ENCODE measurements at regions not wholly inside any gene's neighbourhood (a gene's known extent, or its start where the extent isn't known, plus 50 kb on each side); places are given as distances from the start of the nearest gene placed in this dataset.

DNA sequence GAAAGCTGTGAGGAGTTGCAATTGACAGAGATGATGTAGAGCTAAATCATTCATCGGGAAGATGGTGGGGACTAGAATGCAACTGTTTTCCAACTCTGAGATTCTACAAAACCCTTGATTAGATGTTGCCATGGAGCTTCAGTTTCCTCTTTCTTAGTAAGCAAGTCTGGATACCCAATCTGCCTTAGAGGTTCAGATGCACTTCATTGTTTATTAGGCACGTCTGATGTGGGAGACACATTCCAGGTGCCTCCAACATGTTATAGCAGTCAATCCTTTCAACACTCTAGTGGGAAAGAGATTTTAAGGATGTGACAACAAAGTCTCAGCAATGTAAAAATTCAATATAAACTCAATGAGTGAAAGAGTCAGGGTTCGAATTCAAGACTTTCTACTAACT, 291.3 kb upstream of the PHYHIPL start:
- TF ChIP-seq, protein P1, sequence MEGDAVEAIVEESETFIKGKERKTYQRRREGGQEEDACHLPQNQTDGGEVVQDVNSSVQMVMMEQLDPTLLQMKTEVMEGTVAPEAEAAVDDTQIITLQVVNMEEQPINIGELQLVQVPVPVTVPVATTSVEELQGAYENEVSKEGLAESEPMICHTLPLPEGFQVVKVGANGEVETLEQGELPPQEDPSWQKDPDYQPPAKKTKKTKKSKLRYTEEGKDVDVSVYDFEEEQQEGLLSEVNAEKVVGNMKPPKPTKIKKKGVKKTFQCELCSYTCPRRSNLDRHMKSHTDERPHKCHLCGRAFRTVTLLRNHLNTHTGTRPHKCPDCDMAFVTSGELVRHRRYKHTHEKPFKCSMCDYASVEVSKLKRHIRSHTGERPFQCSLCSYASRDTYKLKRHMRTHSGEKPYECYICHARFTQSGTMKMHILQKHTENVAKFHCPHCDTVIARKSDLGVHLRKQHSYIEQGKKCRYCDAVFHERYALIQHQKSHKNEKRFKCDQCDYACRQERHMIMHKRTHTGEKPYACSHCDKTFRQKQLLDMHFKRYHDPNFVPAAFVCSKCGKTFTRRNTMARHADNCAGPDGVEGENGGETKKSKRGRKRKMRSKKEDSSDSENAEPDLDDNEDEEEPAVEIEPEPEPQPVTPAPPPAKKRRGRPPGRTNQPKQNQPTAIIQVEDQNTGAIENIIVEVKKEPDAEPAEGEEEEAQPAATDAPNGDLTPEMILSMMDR (IDR thresholded peaks at IDR 0.05): no peak
- intact Hi-C loops (cut with DNase I): no loop called here
- no peak for ATAC-seq

DNA sequence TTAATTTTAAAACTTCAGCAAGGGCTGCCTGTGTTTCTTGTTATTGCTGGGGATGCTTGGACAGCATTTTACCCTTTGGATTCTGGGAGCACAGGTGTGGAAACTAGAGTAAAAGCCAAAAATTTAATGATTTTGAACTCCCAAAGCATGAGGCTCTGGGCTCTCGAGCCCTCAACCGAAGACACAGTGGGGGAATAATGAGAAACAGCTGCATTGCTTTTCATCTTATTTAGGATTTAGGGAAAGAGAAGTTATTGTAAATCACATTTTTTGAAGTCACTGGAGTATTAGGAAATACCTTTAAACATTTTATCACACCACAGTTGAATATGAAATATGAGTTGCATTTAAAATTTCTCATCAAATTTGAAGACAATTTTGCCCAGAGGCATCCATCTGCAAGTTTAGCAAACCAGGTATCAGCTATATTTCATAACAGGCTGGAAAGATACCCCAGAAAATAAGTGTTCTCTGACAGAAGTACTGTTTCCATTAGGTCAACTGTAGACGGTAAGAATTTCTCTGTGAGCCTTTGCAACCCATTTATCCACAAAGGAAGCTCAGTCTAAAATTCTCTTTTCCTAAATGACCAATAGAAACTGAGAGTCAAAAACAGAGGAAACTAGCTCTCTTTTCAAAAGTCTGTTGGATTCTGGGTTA, 290.6 kb upstream of the PHYHIPL start:
- no peak for ATAC-seq
- intact Hi-C loops (cut with DNase I): no loop called here
- TF ChIP-seq, protein P1 (IDR thresholded peaks at IDR 0.05): no peak

More for the DNA sequence above, 291.3 kb upstream of the PHYHIPL start:
- Histone ChIP-seq H3K4me1 (no peaks in the 10 kb centered on the region), H3K4me3 (no peak overlapping the region), H3K27me3 (ENCODE audit: low read depth) (no peaks in the 10 kb centered on the region), H3K27ac (no peak overlapping the region), H3K9me3 (peaks cover 5% of the 10 kb centered on the region), H3K36me3 (no peaks in the 10 kb centered on the region)
- DNase-seq: no peak

DNA sequence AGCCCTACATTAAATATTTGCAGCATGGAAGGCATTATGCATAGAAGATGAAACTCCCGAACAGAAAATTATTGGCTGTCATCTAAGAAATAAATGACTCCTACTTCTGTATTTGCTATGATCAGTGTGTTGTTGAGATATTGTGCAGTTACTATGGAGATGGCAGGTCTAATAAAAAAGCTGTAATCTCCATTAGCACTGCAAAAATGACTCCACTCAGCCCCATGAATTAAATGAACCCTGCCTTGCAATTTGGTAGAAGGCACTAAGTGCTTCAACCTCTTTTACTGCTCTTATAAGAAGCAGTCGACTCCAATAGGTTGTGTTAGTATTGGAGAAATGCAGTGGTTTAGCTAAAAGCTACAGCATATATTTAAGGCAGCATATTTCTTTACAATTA, 290.0 kb upstream of the PHYHIPL start:
- TF ChIP-seq, protein P1 (IDR thresholded peaks at IDR 0.05): no peak
- no peaks in the 10 kb centered on the region for H3K27me3 ChIP-seq (ENCODE audit: low read depth)
- no peaks in the 10 kb centered on the region for H3K36me3 ChIP-seq
- peaks cover 5% of the 10 kb centered on the region for H3K9me3 ChIP-seq
- no peak for DNase-seq
- H3K4me3 ChIP-seq: no peak overlapping the region
- H3K27ac ChIP-seq: no peak overlapping the region
- no peaks in the 10 kb centered on the region for H3K4me1 ChIP-seq
- no peak for ATAC-seq
- intact Hi-C loops (cut with DNase I): no loop called here

More for the DNA sequence above, 290.6 kb upstream of the PHYHIPL start:
- Histone ChIP-seq H3K9me3 (peaks cover 5% of the 10 kb centered on the region), H3K4me1 (no peaks in the 10 kb centered on the region), H3K36me3 (no peaks in the 10 kb centered on the region), H3K27ac (no peak overlapping the region), H3K4me3 (no peak overlapping the region), H3K27me3 (ENCODE audit: low read depth) (no peaks in the 10 kb centered on the region)
- DNase-seq: no peak

DNA sequence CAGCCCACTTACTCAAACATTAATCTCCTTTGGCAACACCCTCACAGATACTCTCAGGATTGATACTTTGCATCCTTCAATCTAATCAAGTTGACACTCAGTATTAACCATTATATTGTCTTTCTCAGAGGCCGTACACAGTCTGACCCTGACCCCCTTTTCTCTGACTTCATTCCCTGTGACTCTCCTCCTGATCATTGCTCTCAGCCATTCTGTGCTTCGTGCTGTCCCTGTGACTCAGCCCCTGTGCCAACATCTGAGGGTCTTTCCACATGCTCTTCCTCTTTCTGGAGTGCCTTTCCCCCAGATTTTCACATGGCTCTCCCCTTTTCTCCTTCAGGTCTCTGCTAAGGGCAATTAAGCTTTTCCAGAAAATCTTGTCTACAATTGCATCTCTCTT, 289.0 kb upstream of the PHYHIPL start:
- Histone ChIP-seq H3K9me3 (peaks cover 2% of the 10 kb centered on the region), H3K27me3 (ENCODE audit: low read depth) (no peaks in the 10 kb centered on the region)
- TF ChIP-seq, protein P1 (IDR thresholded peaks at IDR 0.05): no peak

DNA sequence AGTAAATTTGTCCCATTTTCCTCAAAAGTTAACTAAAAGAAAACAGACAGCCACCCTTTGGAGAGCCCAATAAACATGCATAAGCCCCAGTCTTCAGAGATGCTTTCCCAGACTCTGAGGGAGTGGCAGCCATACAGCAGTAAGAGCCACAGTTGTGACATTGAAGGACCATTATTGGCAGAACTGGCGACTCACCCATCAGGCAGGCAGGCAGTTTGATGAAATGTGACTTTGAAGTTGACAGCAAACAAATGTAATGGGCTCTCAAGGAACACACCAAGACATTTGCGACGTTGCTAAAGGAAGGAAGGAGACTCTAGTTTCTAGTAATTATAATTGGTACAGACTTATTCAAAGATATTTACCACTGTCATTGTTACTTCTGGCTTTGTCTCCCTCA, 287.5 kb upstream of the PHYHIPL start:
- Histone ChIP-seq H3K4me1 (no peaks in the 10 kb centered on the region), H3K4me3 (no peak overlapping the region), H3K9me3 (no peaks in the 10 kb centered on the region), H3K27me3 (ENCODE audit: low read depth) (no peaks in the 10 kb centered on the region), H3K36me3 (no peaks in the 10 kb centered on the region), H3K27ac (no peak overlapping the region)
- intact Hi-C loops (cut with DNase I): no loop called here
- ATAC-seq (peak; percentile 27 to 44), DNase-seq (no peak)
- TF ChIP-seq, protein P1 (IDR thresholded peaks at IDR 0.05): no peak

More for the DNA sequence above, 289.0 kb upstream of the PHYHIPL start:
- DNase-seq: no peak
- Histone ChIP-seq H3K4me1 (no peaks in the 10 kb centered on the region), H3K4me3 (no peak overlapping the region), H3K36me3 (no peaks in the 10 kb centered on the region), H3K27ac (no peak overlapping the region)
- no peak for ATAC-seq
- intact Hi-C loops (cut with DNase I): no loop called here

All from lower lobe of right lung (tissue), 2 donors.